Liver (tissue), 8 donors: ENCODE measurements at regions not wholly inside any gene's neighbourhood (a gene's known extent, or its start where the extent isn't known, plus 50 kb on each side); places are given as distances from the start of the nearest gene placed in this dataset.

Experiments used
- DNase-seq: peaks from one replicate; pipeline ENCODE4 v3.0.0-alpha.2; 2017; ENCODE audit warnings: low spot score
- H3K27ac ChIP-seq, 2 donors: one replicate each; pipeline ENCODE4 v1.7.0; 2013; ENCODE audit warnings: inconsistent platforms in 2 of 2, low read length in 2 of 2, control low read depth in 1 of 2, low read depth in 1 of 2, mild to moderate bottlenecking in 1 of 2
- H3K27me3 ChIP-seq, 4 donors: one replicate each; pipeline versions ENCODE4 v1.6.1 to v1.7.0; 2013; ENCODE audit warnings: low read length in 3 of 4, inconsistent platforms in 1 of 4, mild to moderate bottlenecking in 1 of 4, moderate library complexity in 1 of 4; ENCODE audit not compliant: control insufficient read depth in 4 of 4, insufficient read depth in 4 of 4
- H3K36me3 ChIP-seq, 4 donors: one replicate each; pipeline versions ENCODE4 v1.6.1 to v1.7.0; 2013; ENCODE audit warnings: low read length in 3 of 4, mild to moderate bottlenecking in 3 of 4, low read depth in 1 of 4, moderate library complexity in 1 of 4; ENCODE audit not compliant: control insufficient read depth in 4 of 4, insufficient read depth in 3 of 4
- H3K4me1 ChIP-seq, 4 donors: one replicate each; pipeline versions ENCODE4 v1.6.1 to v1.7.0; 2013; ENCODE audit warnings: low read length in 3 of 4, mild to moderate bottlenecking in 3 of 4, moderate library complexity in 1 of 4; ENCODE audit not compliant: control insufficient read depth in 4 of 4, insufficient read depth in 4 of 4
- H3K4me3 ChIP-seq, 3 donors: one replicate each; pipeline versions ENCODE4 v1.6.1 to v1.7.0; 2013; ENCODE audit warnings: low read length in 3 of 3, control low read depth in 1 of 3, low read depth in 1 of 3, mild to moderate bottlenecking in 1 of 3
- H3K9ac ChIP-seq, 2 donors: one replicate each; pipeline ENCODE4 v1.7.0; 2013; ENCODE audit warnings: low read length in 2 of 2, mild to moderate bottlenecking in 2 of 2, moderate library complexity in 2 of 2, control low read depth in 1 of 2, low read depth in 1 of 2
- H3K9me3 ChIP-seq, 4 donors: one replicate each; pipeline versions ENCODE4 v1.6.1 to v1.7.0; 2013; ENCODE audit warnings: low read length in 3 of 4; ENCODE audit not compliant: control insufficient read depth in 4 of 4
- ATF3 ChIP-seq: IDR thresholded peaks from 2 replicates; pipeline ENCODE4 v1.6.1; 2016; ENCODE audit warnings: antibody characterized with exemption
- CTCF ChIP-seq: fragments of 150-350 bp; IDR thresholded peaks from 2 replicates; pipeline ENCODE4 v1.5.1; 2017; ENCODE audit warnings: improper control_type of control experiment, low read depth, low read length; ENCODE audit not compliant: missing input control
- EGR1 ChIP-seq, 2 donors: IDR thresholded peaks; 2 replicates each; pipeline ENCODE4 v1.6.1; 2016 to 2018; ENCODE audit warnings: antibody characterized with exemption in 2 of 2, low read depth in 2 of 2
- FOXA1 ChIP-seq: IDR thresholded peaks from 2 replicates; pipeline ENCODE4 v1.6.1; 2016; ENCODE audit warnings: antibody characterized with exemption
- FOXA2 ChIP-seq: IDR thresholded peaks from 2 replicates; pipeline ENCODE4 v1.6.1; 2016; ENCODE audit warnings: antibody characterized with exemption
- GABPA ChIP-seq, 2 donors: IDR thresholded peaks in 1 of 2; conservative IDR thresholded peaks in 1 of 2; 2 replicates each; pipeline ENCODE4 v1.6.1; 2016; ENCODE audit warnings: antibody characterized with exemption in 2 of 2, mild to moderate bottlenecking in 1 of 2, moderate library complexity in 1 of 2
- HNF4A ChIP-seq, 2 donors: conservative IDR thresholded peaks; 2 replicates each; pipeline ENCODE4 v1.6.1; 2016; ENCODE audit warnings: antibody characterized with exemption in 2 of 2, mild to moderate bottlenecking in 2 of 2
- HNF4G ChIP-seq: IDR thresholded peaks from 2 replicates; pipeline ENCODE4 v1.6.1; 2016; ENCODE audit warnings: antibody characterized with exemption
- JUND ChIP-seq, 2 donors: IDR thresholded peaks; 2 replicates each; pipeline ENCODE4 v1.6.1; 2016; ENCODE audit warnings: antibody characterized with exemption in 2 of 2
- MAX ChIP-seq: IDR thresholded peaks from 2 replicates; pipeline ENCODE4 v1.6.1; 2016; ENCODE audit warnings: antibody characterized with exemption
- NR2F2 ChIP-seq: IDR thresholded peaks from 2 replicates; pipeline ENCODE4 v1.6.1; 2016; ENCODE audit warnings: antibody characterized with exemption
- RAD21 ChIP-seq, 2 donors: IDR thresholded peaks; 2 replicates each; pipeline ENCODE4 v1.6.1; 2016; ENCODE audit warnings: antibody characterized with exemption in 2 of 2, mild to moderate bottlenecking in 2 of 2
- RXRA ChIP-seq, 2 donors: IDR thresholded peaks; 2 replicates each; pipeline ENCODE4 v1.6.1; 2017 to 2018; ENCODE audit warnings: antibody characterized with exemption in 2 of 2, mild to moderate bottlenecking in 1 of 2
- SP1 ChIP-seq: IDR thresholded peaks from 2 replicates; pipeline ENCODE4 v1.6.1; 2018; ENCODE audit warnings: antibody characterized with exemption, mild to moderate bottlenecking
- TAF1 ChIP-seq: conservative IDR thresholded peaks from 2 replicates; pipeline ENCODE4 v1.6.1; 2016; ENCODE audit warnings: antibody characterized with exemption, mild to moderate bottlenecking
- YY1 ChIP-seq: IDR thresholded peaks from 2 replicates; pipeline ENCODE4 v1.6.1; 2016; ENCODE audit warnings: antibody characterized with exemption, mild to moderate bottlenecking
- WGBS: extraction: QIAGEN DNeasy Blood & Tissue Kit; methylation state at CpG from one replicate; pipeline ENCODE4 v1.1.7; 2013; 5-methylcytosine and 5-hydroxymethylcytosine counted together
- TF ChIP-seq, protein P1 (sequence below): IDR thresholded peaks from 2 replicates; pipeline ENCODE4 v1.6.1; 2016; ENCODE audit warnings: antibody characterized with exemption, mild to moderate bottlenecking
- TF ChIP-seq, protein P2 (sequence below): IDR thresholded peaks from 2 replicates; pipeline ENCODE4 v1.6.1; 2016; ENCODE audit warnings: antibody characterized with exemption
- donor health status: healthy.
- donor health status: healthy.
- donor health status: healthy.
- donor health status: healthy.
- donor health status: healthy.

DNA sequence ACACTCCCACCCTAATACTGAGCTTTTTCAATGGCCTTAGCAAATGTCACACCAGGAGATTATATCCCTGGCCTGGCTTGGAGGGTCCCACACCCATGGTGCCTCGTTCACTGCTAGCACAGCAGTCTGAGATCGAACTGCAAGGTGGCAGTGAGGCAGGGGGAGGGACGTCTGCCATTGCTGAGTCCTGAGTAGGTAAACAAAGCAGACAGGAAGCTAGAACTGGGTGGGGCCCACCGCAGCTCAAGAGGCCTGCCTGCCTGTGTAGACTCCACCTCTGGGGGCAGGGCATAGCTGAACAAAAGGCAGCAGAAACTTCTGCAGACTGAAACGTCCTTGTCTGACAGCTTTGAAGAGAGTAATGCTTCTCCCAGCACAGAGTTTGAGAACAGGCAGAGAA lies 338.9 kb upstream of the MBL2 start (continued):
- TF ChIP-seq, protein P1, sequence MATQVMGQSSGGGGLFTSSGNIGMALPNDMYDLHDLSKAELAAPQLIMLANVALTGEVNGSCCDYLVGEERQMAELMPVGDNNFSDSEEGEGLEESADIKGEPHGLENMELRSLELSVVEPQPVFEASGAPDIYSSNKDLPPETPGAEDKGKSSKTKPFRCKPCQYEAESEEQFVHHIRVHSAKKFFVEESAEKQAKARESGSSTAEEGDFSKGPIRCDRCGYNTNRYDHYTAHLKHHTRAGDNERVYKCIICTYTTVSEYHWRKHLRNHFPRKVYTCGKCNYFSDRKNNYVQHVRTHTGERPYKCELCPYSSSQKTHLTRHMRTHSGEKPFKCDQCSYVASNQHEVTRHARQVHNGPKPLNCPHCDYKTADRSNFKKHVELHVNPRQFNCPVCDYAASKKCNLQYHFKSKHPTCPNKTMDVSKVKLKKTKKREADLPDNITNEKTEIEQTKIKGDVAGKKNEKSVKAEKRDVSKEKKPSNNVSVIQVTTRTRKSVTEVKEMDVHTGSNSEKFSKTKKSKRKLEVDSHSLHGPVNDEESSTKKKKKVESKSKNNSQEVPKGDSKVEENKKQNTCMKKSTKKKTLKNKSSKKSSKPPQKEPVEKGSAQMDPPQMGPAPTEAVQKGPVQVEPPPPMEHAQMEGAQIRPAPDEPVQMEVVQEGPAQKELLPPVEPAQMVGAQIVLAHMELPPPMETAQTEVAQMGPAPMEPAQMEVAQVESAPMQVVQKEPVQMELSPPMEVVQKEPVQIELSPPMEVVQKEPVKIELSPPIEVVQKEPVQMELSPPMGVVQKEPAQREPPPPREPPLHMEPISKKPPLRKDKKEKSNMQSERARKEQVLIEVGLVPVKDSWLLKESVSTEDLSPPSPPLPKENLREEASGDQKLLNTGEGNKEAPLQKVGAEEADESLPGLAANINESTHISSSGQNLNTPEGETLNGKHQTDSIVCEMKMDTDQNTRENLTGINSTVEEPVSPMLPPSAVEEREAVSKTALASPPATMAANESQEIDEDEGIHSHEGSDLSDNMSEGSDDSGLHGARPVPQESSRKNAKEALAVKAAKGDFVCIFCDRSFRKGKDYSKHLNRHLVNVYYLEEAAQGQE, result no peak
- TF ChIP-seq RXRA (IDR thresholded peaks at IDR 0.05) (no peak), MAX (no peak), FOXA1 (no peak), EGR1 (IDR thresholded peaks at IDR 0.05; ENCODE audit: low read depth in 2 of 2) (no peak), HNF4A (conservative IDR thresholded peaks at IDR 0.05) (no peak), FOXA2 (no peak)

DNA sequence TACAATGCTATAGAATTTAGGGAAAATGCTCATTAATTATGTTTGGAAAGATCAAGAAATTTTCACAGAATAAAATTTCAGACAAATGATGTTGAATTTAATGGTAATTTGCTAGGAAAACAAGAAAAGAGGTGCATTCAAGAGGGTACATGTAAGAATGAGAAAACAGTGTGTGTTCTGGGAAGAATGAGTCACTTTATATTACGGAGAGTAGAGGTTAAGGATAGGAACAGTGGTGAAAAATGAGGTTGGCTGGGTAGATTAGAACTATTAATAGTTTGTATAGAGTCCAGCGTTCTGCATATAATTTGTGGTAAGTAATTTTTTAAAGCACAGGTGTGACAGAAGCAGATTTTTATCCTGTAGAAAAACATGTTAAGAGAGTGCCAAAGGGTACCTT lies 336.7 kb upstream of the MBL2 start:
- no peak for DNase-seq
- TF ChIP-seq NR2F2 (no peak), RXRA (IDR thresholded peaks at IDR 0.05) (no peak), YY1 (no peak), MAX (no peak), EGR1 (IDR thresholded peaks at IDR 0.05; ENCODE audit: low read depth in 2 of 2) (no peak), ATF3 (no peak), HNF4G (no peak), HNF4A (conservative IDR thresholded peaks at IDR 0.05) (no peak), TAF1 (no peak), GABPA (IDR thresholded peaks at IDR 0.05 in 1 of 2, conservative IDR thresholded peaks at IDR 0.05 in 1 of 2) (no peak), FOXA2 (no peak), SP1 (no peak), JUND (IDR thresholded peaks at IDR 0.05) (no peak), RAD21 (IDR thresholded peaks at IDR 0.05) (no peak), CTCF (no peak), FOXA1 (no peak)
- TF ChIP-seq, protein P2, sequence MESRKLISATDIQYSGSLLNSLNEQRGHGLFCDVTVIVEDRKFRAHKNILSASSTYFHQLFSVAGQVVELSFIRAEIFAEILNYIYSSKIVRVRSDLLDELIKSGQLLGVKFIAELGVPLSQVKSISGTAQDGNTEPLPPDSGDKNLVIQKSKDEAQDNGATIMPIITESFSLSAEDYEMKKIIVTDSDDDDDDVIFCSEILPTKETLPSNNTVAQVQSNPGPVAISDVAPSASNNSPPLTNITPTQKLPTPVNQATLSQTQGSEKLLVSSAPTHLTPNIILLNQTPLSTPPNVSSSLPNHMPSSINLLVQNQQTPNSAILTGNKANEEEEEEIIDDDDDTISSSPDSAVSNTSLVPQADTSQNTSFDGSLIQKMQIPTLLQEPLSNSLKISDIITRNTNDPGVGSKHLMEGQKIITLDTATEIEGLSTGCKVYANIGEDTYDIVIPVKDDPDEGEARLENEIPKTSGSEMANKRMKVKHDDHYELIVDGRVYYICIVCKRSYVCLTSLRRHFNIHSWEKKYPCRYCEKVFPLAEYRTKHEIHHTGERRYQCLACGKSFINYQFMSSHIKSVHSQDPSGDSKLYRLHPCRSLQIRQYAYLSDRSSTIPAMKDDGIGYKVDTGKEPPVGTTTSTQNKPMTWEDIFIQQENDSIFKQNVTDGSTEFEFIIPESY, result no peak
- TF ChIP-seq, protein P1, result no peak
- no peak overlapping the region for H3K27ac ChIP-seq
- WGBS, result 84% methylated on average over 2 of the region's 2 CpGs
- H3K9me3 ChIP-seq, result no peaks in the 10 kb centered on the region
- no peaks in the 10 kb centered on the region for H3K36me3 ChIP-seq
- H3K27me3 ChIP-seq, result no peaks in the 10 kb centered on the region
- H3K4me1 ChIP-seq, result no peaks in the 10 kb centered on the region
- no peak overlapping the region for H3K4me3 ChIP-seq
- no peak overlapping the region for H3K9ac ChIP-seq
